Fibroblast of lung (primary cell): ENCODE measurements at regions not wholly inside any gene's neighbourhood (a gene's known extent, or its start where the extent isn't known, plus 50 kb on each side); places are given as distances from the start of the nearest gene placed in this dataset.
"Not testable (repeated sequence)": the region's sequence is repeated elsewhere in the genome, so short reads cannot be mapped to it uniquely, and the experiment has no call there.

Experiments
- DNase-seq, 2 donors: peaks; one replicate each; pipeline versions ENCODE4 v3.0.0 to v3.0.0-alpha.2; 2010; ENCODE audit warnings: low read depth in 2 of 2
- H2AFZ ChIP-seq: 2 replicates; pipeline ENCODE4 v1.5.1; 2012; ENCODE audit warnings: low read length, control low read depth, inconsistent platforms
- H3K27ac ChIP-seq: 2 replicates; pipeline ENCODE4 v1.5.1; 2011; ENCODE audit warnings: low read length, control low read depth; ENCODE audit not compliant: insufficient read depth
- H3K27me3 ChIP-seq: 2 replicates; pipeline ENCODE4 v1.5.1; 2011; ENCODE audit warnings: mild to moderate bottlenecking, low read length; ENCODE audit not compliant: control insufficient read depth, insufficient read depth
- H3K36me3 ChIP-seq: 2 replicates; pipeline ENCODE4 v1.5.1; 2011; ENCODE audit warnings: low read length; ENCODE audit not compliant: control insufficient read depth, insufficient read depth
- H3K4me1 ChIP-seq: 2 replicates; pipeline ENCODE4 v1.5.1; 2011; ENCODE audit warnings: low read length; ENCODE audit not compliant: control insufficient read depth, insufficient read depth; ENCODE audit errors: extremely low read depth
- H3K4me2 ChIP-seq: 2 replicates; pipeline ENCODE4 v1.5.1; 2011; ENCODE audit warnings: low read length, control low read depth; ENCODE audit not compliant: insufficient read depth; ENCODE audit errors: extremely low read depth
- H3K4me3 ChIP-seq, 4 experiments: fragments of 200-600 bp in 1 of 4; sonication (generic) in 1 of 4; replicated peaks in 1 of 4; 2 replicates each; pipeline ENCODE4 v1.5.1; 2011 to 2016; ENCODE audit warnings: low read length in 4 of 4, low read depth in 3 of 4, mild to moderate bottlenecking in 3 of 4, control low read depth in 2 of 4, inconsistent platforms in 1 of 4, mixed read lengths in 1 of 4; ENCODE audit not compliant: insufficient read depth in 1 of 4; ENCODE audit errors: control extremely low read depth in 1 of 4
- H3K79me2 ChIP-seq: 2 replicates; pipeline ENCODE4 v1.5.1; 2012; ENCODE audit warnings: mild to moderate bottlenecking, low read length, inconsistent platforms; ENCODE audit not compliant: control insufficient read depth, insufficient read depth
- H3K9ac ChIP-seq: 2 replicates; pipeline ENCODE4 v1.5.1; 2011; ENCODE audit warnings: mild to moderate bottlenecking, low read length, control low read depth; ENCODE audit not compliant: insufficient read depth
- H3K9me3 ChIP-seq: 2 replicates; pipeline ENCODE4 v1.5.1; 2012; ENCODE audit warnings: low read depth, low read length; ENCODE audit not compliant: control insufficient read depth, insufficient read depth
- H4K20me1 ChIP-seq: 2 replicates; pipeline ENCODE4 v1.5.1; 2011; ENCODE audit warnings: low read length; ENCODE audit not compliant: control insufficient read depth, insufficient read depth; ENCODE audit errors: extremely low read depth
- CTCF ChIP-seq, 2 donors: IDR thresholded peaks in 1 of 2; conservative IDR thresholded peaks in 1 of 2; 1 replicate in 1 of 2; 2 replicates in 1 of 2; pipeline ENCODE4 v1.5.1; 2011 to 2012; ENCODE audit warnings: low read length in 2 of 2, control low read depth in 1 of 2, inconsistent platforms in 1 of 2, low read depth in 1 of 2, mild to moderate bottlenecking in 1 of 2
- EZH2 ChIP-seq: IDR thresholded peaks from 2 replicates; pipeline ENCODE4 v1.5.1; 2012; ENCODE audit warnings: low read length, control low read depth, mild to moderate bottlenecking; ENCODE audit errors: missing control alignments

- H3K9ac ChIP-seq, H3K36me3 ChIP-seq, H3K4me1 ChIP-seq, H3K79me2 ChIP-seq, H4K20me1 ChIP-seq, H3K27ac ChIP-seq, DNase-seq, H2AFZ ChIP-seq, H3K27me3 ChIP-seq, H3K9me3 ChIP-seq, H3K4me3 ChIP-seq, H3K4me2 ChIP-seq: not testable (repeated sequence)
These were observed 168.0 kb upstream of the SPRED2 start for GRCh38 chr2:65600351-65600750.

GRCh38 chr2:65599693-65600092, 167.3 kb upstream of the SPRED2 start:
- no peak for DNase-seq
- Histone ChIP-seq H3K9me3 (no peaks in the 10 kb centered on the region), H2AFZ (no peak overlapping the region), H3K36me3 (no peaks in the 10 kb centered on the region), H3K4me3 (no peak overlapping the region), H3K4me2 (no peak overlapping the region), H3K27me3 (no peaks in the 10 kb centered on the region), H3K79me2 (no peaks in the 10 kb centered on the region), H4K20me1 (no peaks in the 10 kb centered on the region), H3K9ac (no peak overlapping the region), H3K4me1 (no peaks in the 10 kb centered on the region), H3K27ac (no peak overlapping the region)
- no peak for TF ChIP-seq CTCF (conservative IDR thresholded peaks at IDR 0.05 in 1 of 2, IDR thresholded peaks at IDR 0.05 in 1 of 2; ENCODE audit: low read depth in 1 of 2, low read length in 2 of 2)
- TF ChIP-seq EZH2: no peak

- DNase-seq: no peak
- Histone ChIP-seq H3K79me2 (no peaks in the 10 kb centered on the region), H3K4me1 (no peaks in the 10 kb centered on the region), H3K36me3 (no peaks in the 10 kb centered on the region), H2AFZ (no peak overlapping the region), H3K9ac (no peak overlapping the region), H3K27ac (no peak overlapping the region), H3K9me3 (no peaks in the 10 kb centered on the region), H3K27me3 (no peaks in the 10 kb centered on the region), H3K4me3 (no peak overlapping the region), H3K4me2 (no peak overlapping the region), H4K20me1 (no peaks in the 10 kb centered on the region)
- TF ChIP-seq CTCF (conservative IDR thresholded peaks at IDR 0.05 in 1 of 2, IDR thresholded peaks at IDR 0.05 in 1 of 2; ENCODE audit: low read depth in 1 of 2, low read length in 2 of 2) (no peak), EZH2 (no peak)
These were observed 166.6 kb upstream of the SPRED2 start for GRCh38 chr2:65598996-65599395.

- Histone ChIP-seq H3K4me1 (no peaks in the 10 kb centered on the region), H3K79me2 (no peaks in the 10 kb centered on the region), H3K4me3 (no peak overlapping the region), H3K9me3 (no peaks in the 10 kb centered on the region), H3K36me3 (no peaks in the 10 kb centered on the region), H4K20me1 (no peaks in the 10 kb centered on the region), H2AFZ (no peak overlapping the region), H3K9ac (no peak overlapping the region), H3K27me3 (no peaks in the 10 kb centered on the region), H3K4me2 (no peak overlapping the region), H3K27ac (no peak overlapping the region)
- no peak for DNase-seq
- TF ChIP-seq EZH2 (no peak), CTCF (conservative IDR thresholded peaks at IDR 0.05 in 1 of 2, IDR thresholded peaks at IDR 0.05 in 1 of 2; ENCODE audit: low read depth in 1 of 2, low read length in 2 of 2) (no peak)
These were observed 165.9 kb upstream of the SPRED2 start for GRCh38 chr2:65598264-65598663.
